ENCODE measurements at regions not wholly inside any gene's neighbourhood (a gene's known extent, or its start where the extent isn't known, plus 50 kb on each side); places are given as distances from the start of the nearest gene placed in this dataset.

DNA sequence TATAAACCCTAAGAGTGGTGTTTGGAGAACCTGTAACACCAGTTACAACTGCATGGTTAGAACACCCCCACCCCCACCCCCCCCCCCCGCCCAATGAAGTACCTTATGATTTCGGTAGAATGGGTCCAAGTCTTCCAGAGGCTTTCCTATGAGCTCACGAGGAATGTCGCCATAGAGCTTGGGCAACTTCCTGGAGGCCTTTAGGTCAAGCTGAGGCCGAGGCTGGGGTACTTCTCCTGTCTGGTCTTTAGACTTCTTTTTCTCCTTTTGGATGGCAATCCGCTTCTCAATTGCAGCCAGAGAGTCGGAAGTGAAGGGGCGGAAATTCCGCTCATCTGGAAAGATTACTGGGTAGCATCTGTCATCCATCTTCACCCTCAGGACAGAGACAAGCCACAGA, 101.8 kb downstream of the SCN11A start (continued):
- no peak for TF ChIP-seq RARG (CRISPR knock-in tag; IDR thresholded peaks at IDR 0.05; ENCODE audit: low read depth)
- TF ChIP-seq ZNF253 (CRISPR knock-in tag; IDR thresholded peaks at IDR 0.05; ENCODE audit: borderline replicate concordance), result no peak
- no peak for TF ChIP-seq DNMT1 (CRISPR knock-in tag; IDR thresholded peaks at IDR 0.05)

DNA sequence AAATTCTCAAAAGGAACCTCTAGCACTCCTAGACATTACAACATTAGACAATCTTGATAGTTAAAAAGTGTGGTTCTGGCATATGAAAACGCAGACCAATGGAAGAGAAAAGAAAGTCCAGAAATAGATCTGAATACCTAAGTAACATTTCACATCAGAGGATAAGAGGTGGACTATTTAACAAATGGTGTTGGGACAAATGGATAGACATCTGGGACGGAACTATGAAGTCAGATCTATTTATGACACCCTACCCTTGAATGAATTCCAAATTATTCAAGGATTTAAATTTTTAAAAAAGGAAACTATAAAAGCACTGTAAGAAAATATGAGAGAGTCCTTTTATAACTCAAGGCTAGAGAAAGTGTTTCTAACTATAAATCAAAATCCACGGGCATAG, 111.3 kb downstream of the SCN11A start:
- H2AFZ ChIP-seq (ENCODE audit: low read length), result no peak overlapping the region
- H3K4me2 ChIP-seq (ENCODE audit: low read depth, low read length), result no peak overlapping the region
- 3% methylated on average over 3 of the region's 3 CpGs for WGBS (ENCODE audit: low lambda C conversion rate)
- no peaks in the 10 kb centered on the region for H3K36me3 ChIP-seq (replicated peaks in 1 of 2; ENCODE audit: control insufficient read depth in 1 of 2, insufficient read depth in 2 of 2, low read length in 2 of 2)
- ATAC-seq (no peak), DNase-seq (ENCODE audit: low spot score) (no peak), FAIRE-seq (no peak)
- no peak overlapping the region for H3K27ac ChIP-seq (ENCODE audit: extremely low read length, insufficient read depth, low read length)
- H3K4me3 ChIP-seq (replicated peaks in 1 of 3; ENCODE audit: insufficient read depth in 1 of 3, low read depth in 2 of 3, low read length in 3 of 3), result no peak overlapping the region
- no peak for TF ChIP-seq ZNF724P (CRISPR knock-in tag; IDR thresholded peaks at IDR 0.05; ENCODE audit: borderline replicate concordance)
- no peak for TF ChIP-seq AGO2 (optimal IDR thresholded peaks at IDR 0.05; ENCODE audit: low read depth, low read length)
- TF ChIP-seq, protein P1, sequence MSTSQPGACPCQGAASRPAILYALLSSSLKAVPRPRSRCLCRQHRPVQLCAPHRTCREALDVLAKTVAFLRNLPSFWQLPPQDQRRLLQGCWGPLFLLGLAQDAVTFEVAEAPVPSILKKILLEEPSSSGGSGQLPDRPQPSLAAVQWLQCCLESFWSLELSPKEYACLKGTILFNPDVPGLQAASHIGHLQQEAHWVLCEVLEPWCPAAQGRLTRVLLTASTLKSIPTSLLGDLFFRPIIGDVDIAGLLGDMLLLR (CRISPR knock-in tag; IDR thresholded peaks at IDR 0.05), result no peak
- TF ChIP-seq, protein P2, sequence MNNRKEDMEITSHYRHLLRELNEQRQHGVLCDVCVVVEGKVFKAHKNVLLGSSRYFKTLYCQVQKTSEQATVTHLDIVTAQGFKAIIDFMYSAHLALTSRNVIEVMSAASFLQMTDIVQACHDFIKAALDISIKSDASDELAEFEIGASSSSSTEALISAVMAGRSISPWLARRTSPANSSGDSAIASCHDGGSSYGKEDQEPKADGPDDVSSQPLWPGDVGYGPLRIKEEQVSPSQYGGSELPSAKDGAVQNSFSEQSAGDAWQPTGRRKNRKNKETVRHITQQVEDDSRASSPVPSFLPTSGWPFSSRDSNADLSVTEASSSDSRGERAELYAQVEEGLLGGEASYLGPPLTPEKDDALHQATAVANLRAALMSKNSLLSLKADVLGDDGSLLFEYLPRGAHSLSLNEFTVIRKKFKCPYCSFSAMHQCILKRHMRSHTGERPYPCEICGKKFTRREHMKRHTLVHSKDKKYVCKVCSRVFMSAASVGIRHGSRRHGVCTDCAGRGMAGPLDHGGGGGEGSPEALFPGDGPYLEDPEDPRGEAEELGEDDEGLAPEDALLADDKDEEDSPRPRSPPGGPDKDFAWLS (CRISPR knock-in tag; IDR thresholded peaks at IDR 0.05; ENCODE audit: borderline replicate concordance), result no peak
- no peak for TF ChIP-seq ZBTB7A (CRISPR knock-in tag; IDR thresholded peaks at IDR 0.05)
- TF ChIP-seq ZNF570 (CRISPR knock-in tag; IDR thresholded peaks at IDR 0.05; ENCODE audit: borderline replicate concordance), result no peak
- no peak for TF ChIP-seq ZNF3 (CRISPR knock-in tag; IDR thresholded peaks at IDR 0.05)
- TF ChIP-seq FOXJ3 (CRISPR knock-in tag; IDR thresholded peaks at IDR 0.05; ENCODE audit: borderline replicate concordance), result no peak
- no peaks in the 10 kb centered on the region for H4K20me1 ChIP-seq (ENCODE audit: insufficient read depth, low read length)
- CTCF ChIA-PET (ENCODE audit: low intra/inter-chr PET ratio, low total read pairs), result no interaction called here
- no TSS peak for BruUV-seq (replicated peaks)
- POLR2A ChIA-PET, result no interaction called here
- no peaks in the 10 kb centered on the region for H3K79me2 ChIP-seq (ENCODE audit: insufficient read depth, low read length)
- in situ Hi-C loops (cut with HindIII; ENCODE audit: extremely low pct_ligation_motif_present, low pct_unique_long_range_greater_than_20kb), result no loop called here
- no peaks in the 10 kb centered on the region for H3K9me3 ChIP-seq (ENCODE audit: low read length)
- no peak overlapping the region for H3K9ac ChIP-seq (ENCODE audit: insufficient read depth, low read depth, low read length)
- intact Hi-C loops (cut with micrococcal nuclease; ENCODE audit: unreplicated experiment), result no loop called here
- H3K4me1 ChIP-seq (ENCODE audit: insufficient read depth, low read length), result no peaks in the 10 kb centered on the region
- no peaks in the 10 kb centered on the region; a peak in 1 of 5 replicates for H3K27me3 ChIP-seq (ENCODE audit: control insufficient read depth in 1 of 2, insufficient read depth in 2 of 2, low read length in 2 of 2)
